Loucy (cell line): ENCODE measurements at regions not wholly inside any gene's neighbourhood (a gene's known extent, or its start where the extent isn't known, plus 50 kb on each side); places are given as distances from the start of the nearest gene placed in this dataset.
"Not testable (repeated sequence)": the region's sequence is repeated elsewhere in the genome, so short reads cannot be mapped to it uniquely, and the experiment has no call there.

Experiments
- EZH2phosphoT487 ChIP-seq: fragments of 200-600 bp; IDR thresholded peaks from 2 replicates; pipeline ENCODE4 v1.6.1; 2018; ENCODE audit warnings: antibody characterized with exemption, mild to moderate bottlenecking, moderate library complexity, borderline replicate concordance
- TF ChIP-seq, protein P1 (sequence below): fragments of 200-600 bp; sonication (generic); conservative IDR thresholded peaks from 2 replicates; pipeline ENCODE4 v1.5.1; 2014; ENCODE audit warnings: mild to moderate bottlenecking, antibody characterized with exemption, low read length

DNA sequence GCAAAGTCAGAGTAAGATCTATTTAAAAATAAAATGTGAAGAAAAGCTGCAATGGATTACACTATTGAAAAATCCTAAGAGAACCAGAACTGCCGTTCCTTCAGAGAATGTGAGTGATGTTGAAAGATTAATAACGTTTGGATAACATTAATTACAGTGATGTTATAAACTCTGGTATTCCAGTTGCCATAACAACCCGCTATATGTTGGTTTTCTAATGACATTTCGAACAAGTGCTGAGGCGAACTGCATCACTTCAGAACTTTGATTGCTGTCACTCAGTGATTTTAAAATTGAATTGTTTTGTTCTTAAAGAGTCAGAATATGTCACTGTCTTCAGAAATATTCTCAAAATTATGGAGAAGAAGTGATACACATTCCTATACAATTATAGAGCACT lies 89.4 kb upstream of the KIF2A start:
- TF ChIP-seq, protein P1, sequence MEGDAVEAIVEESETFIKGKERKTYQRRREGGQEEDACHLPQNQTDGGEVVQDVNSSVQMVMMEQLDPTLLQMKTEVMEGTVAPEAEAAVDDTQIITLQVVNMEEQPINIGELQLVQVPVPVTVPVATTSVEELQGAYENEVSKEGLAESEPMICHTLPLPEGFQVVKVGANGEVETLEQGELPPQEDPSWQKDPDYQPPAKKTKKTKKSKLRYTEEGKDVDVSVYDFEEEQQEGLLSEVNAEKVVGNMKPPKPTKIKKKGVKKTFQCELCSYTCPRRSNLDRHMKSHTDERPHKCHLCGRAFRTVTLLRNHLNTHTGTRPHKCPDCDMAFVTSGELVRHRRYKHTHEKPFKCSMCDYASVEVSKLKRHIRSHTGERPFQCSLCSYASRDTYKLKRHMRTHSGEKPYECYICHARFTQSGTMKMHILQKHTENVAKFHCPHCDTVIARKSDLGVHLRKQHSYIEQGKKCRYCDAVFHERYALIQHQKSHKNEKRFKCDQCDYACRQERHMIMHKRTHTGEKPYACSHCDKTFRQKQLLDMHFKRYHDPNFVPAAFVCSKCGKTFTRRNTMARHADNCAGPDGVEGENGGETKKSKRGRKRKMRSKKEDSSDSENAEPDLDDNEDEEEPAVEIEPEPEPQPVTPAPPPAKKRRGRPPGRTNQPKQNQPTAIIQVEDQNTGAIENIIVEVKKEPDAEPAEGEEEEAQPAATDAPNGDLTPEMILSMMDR: not testable (repeated sequence)
- not testable (repeated sequence) for TF ChIP-seq EZH2phosphoT487
